Upper lobe of left lung (tissue), 6 donors: ENCODE measurements at regions not wholly inside any gene's neighbourhood (a gene's known extent, or its start where the extent isn't known, plus 50 kb on each side); places are given as distances from the start of the nearest gene placed in this dataset.

Source experiments
- ATAC-seq, 2 donors: fragments of 200-7000 bp; cut with Tn5 transposase; one replicate each; pipeline ENCODE4 v1.9.1; 2022; ENCODE audit warnings: mild to moderate bottlenecking in 2 of 2, moderate library complexity in 2 of 2; ENCODE audit not compliant: low FRiP score in 2 of 2
- DNase-seq, 2 donors: peaks; one replicate each; pipeline ENCODE4 v3.0.0-alpha.2; 2019 to 2020
- H3K27ac ChIP-seq, 4 donors: fragments of 200-600 bp; sonication (generic); one replicate each; pipeline ENCODE4 v1.5.1; 2016 to 2019
- H3K27me3 ChIP-seq, 4 donors: fragments of 200-600 bp; sonication (generic); one replicate each; pipeline ENCODE4 v1.5.1; 2017 to 2019
- H3K36me3 ChIP-seq, 4 donors: fragments of 200-600 bp; sonication (generic); one replicate each; pipeline ENCODE4 v1.5.1; 2016 to 2019
- H3K4me1 ChIP-seq, 4 donors: fragments of 200-600 bp; sonication (generic); one replicate each; pipeline ENCODE4 v1.5.1; 2018 to 2019
- H3K4me3 ChIP-seq, 4 donors: fragments of 200-600 bp; sonication (generic); one replicate each; pipeline ENCODE4 v1.5.1; 2017 to 2019; ENCODE audit warnings: mild to moderate bottlenecking in 2 of 4, moderate library complexity in 1 of 4
- H3K9me3 ChIP-seq, 4 donors: fragments of 200-600 bp; sonication (generic); one replicate each; pipeline ENCODE4 v1.5.1; 2018 to 2019
- CTCF ChIP-seq, 6 experiments: fragments of 450-650 bp in 4 of 6; fragments of 200-600 bp in 2 of 6; sonication (generic) in 2 of 6; IDR thresholded peaks; one replicate each; pipeline ENCODE4 v1.5.1; 2016 to 2019; ENCODE audit warnings: antibody characterized with exemption in 6 of 6
- EP300 ChIP-seq, 4 donors: sonication (generic); formaldehyde crosslinking; IDR thresholded peaks; one replicate each; pipeline ENCODE4 v1.5.1; 2017; ENCODE audit warnings: antibody characterized with exemption in 4 of 4, control low read depth in 2 of 4
- POLR2A ChIP-seq, 4 donors: fragments of 450-650 bp; IDR thresholded peaks; one replicate each; pipeline ENCODE4 v1.5.1; 2016 to 2017; ENCODE audit warnings: antibody characterized with exemption in 4 of 4, mild to moderate bottlenecking in 2 of 4
- POLR2AphosphoS5 ChIP-seq, 2 donors: sonication (generic); formaldehyde crosslinking; IDR thresholded peaks; one replicate each; pipeline ENCODE4 v1.5.1; 2017; ENCODE audit warnings: antibody characterized with exemption in 2 of 2
- WGBS, 2 donors: methylation state at CpG; one replicate each; pipeline ENCODE4 v1.1.5; 2017 to 2018; 5-methylcytosine and 5-hydroxymethylcytosine counted together
- donor health status: DM: no; HTN: no; CAD: no; lungs with moderate emphysema.
- donor health status: DM: no; HTN: yes; CAD: no; lungs with severe emphysema.

- TF ChIP-seq POLR2A (IDR thresholded peaks at IDR 0.05) (no peak), POLR2AphosphoS5 (IDR thresholded peaks at IDR 0.05) (no peak), CTCF (IDR thresholded peaks at IDR 0.05) (no peak), EP300 (IDR thresholded peaks at IDR 0.05) (no peak)
- Histone ChIP-seq H3K27me3 (no peaks in the 10 kb centered on the region), H3K27ac (no peak overlapping the region), H3K9me3 (no peaks in the 10 kb centered on the region), H3K4me3 (no peak overlapping the region), H3K36me3 (no peaks in the 10 kb centered on the region), H3K4me1 (peaks cover 0 to 5% (median 0%) of the 10 kb centered on the region in 4 donors)
- ATAC-seq (no peak), DNase-seq (no peak)
- WGBS, 2 donors, result 90 to 93% methylated on average over 2 of the region's 2 CpGs
These were observed 118.2 kb downstream of the VCX2 start for GRCh38 chrX:8052909-8053308.

GRCh38 chrX:8049827-8050226 is 121.2 kb downstream of the VCX2 start:
- H3K36me3 ChIP-seq, result no peaks in the 10 kb centered on the region
- no peak for DNase-seq
- ATAC-seq, result no peak

GRCh38 chrX:8048466-8048865 is 121.3 kb upstream of the PNPLA4 start:
- WGBS, 2 donors, result 67 to 78% methylated on average over 1 of the region's 1 CpG
- Histone ChIP-seq H3K4me3 (no peak overlapping the region), H3K36me3 (no peaks in the 10 kb centered on the region), H3K27me3 (no peaks in the 10 kb centered on the region), H3K27ac (no peak overlapping the region), H3K9me3 (no peaks in the 10 kb centered on the region), H3K4me1 (peaks cover 0 to 5% (median 0%) of the 10 kb centered on the region in 4 donors)
- ATAC-seq, result no peak
- DNase-seq, result no peak
- no peak for TF ChIP-seq POLR2A (IDR thresholded peaks at IDR 0.05)

More at GRCh38 chrX:8049827-8050226, 121.2 kb downstream of the VCX2 start:
- no peak for TF ChIP-seq EP300 (IDR thresholded peaks at IDR 0.05)
- no peak for TF ChIP-seq POLR2A (IDR thresholded peaks at IDR 0.05)
- no peak for TF ChIP-seq POLR2AphosphoS5 (IDR thresholded peaks at IDR 0.05)
- TF ChIP-seq CTCF (IDR thresholded peaks at IDR 0.05), result no peak
- WGBS, 2 donors, result 40 to 49% methylated on average over 1 to 3 of the region's 3 CpGs
- Histone ChIP-seq H3K27me3 (no peaks in the 10 kb centered on the region), H3K9me3 (no peaks in the 10 kb centered on the region), H3K4me1 (peaks cover 0 to 5% (median 0%) of the 10 kb centered on the region in 4 donors), H3K4me3 (no peak overlapping the region), H3K27ac (no peak overlapping the region)

GRCh38 chrX:8044947-8045346 is 117.7 kb upstream of the PNPLA4 start:
- no peaks in the 10 kb centered on the region for H3K36me3 ChIP-seq
- DNase-seq, result no peak
- peaks cover 0 to 4% (median 0%) of the 10 kb centered on the region in 4 donors for H3K4me1 ChIP-seq
- H3K9me3 ChIP-seq, result no peaks in the 10 kb centered on the region
- no peak overlapping the region for H3K4me3 ChIP-seq
- H3K27ac ChIP-seq, result no peak overlapping the region
- WGBS, 2 donors, result 66 to 75% methylated on average over 7 of the region's 7 CpGs
- no peaks in the 10 kb centered on the region for H3K27me3 ChIP-seq
- TF ChIP-seq EP300 (IDR thresholded peaks at IDR 0.05) (no peak), CTCF (IDR thresholded peaks at IDR 0.05) (no peak), POLR2AphosphoS5 (IDR thresholded peaks at IDR 0.05) (no peak), POLR2A (IDR thresholded peaks at IDR 0.05) (no peak)
- ATAC-seq, result no peak

- Histone ChIP-seq H3K4me3 (no peak overlapping the region), H3K9me3 (no peaks in the 10 kb centered on the region), H3K36me3 (no peaks in the 10 kb centered on the region), H3K27me3 (no peaks in the 10 kb centered on the region), H3K4me1 (no peaks in the 10 kb centered on the region), H3K27ac (no peak overlapping the region)
- ATAC-seq, result no peak
- no peak for DNase-seq
- TF ChIP-seq POLR2AphosphoS5 (IDR thresholded peaks at IDR 0.05), result no peak
- no peak for TF ChIP-seq CTCF (IDR thresholded peaks at IDR 0.05)
- TF ChIP-seq POLR2A (IDR thresholded peaks at IDR 0.05), result no peak
- no peak for TF ChIP-seq EP300 (IDR thresholded peaks at IDR 0.05)
- 38 to 61% methylated on average over 2 of the region's 2 CpGs for WGBS, 2 donors
These were observed 116.3 kb upstream of the PNPLA4 start for GRCh38 chrX:8043546-8043945.
